T-helper 1 cell treated with Interleukin-12 subunit alpha and Interleukin-12 subunit beta and Interleukin-4 antibody, amounts not matched to agents 30 μg/mL and 1 μg/mL, for 36 hours (primary cell): ENCODE measurements at regions not wholly inside any gene's neighbourhood (a gene's known extent, or its start where the extent isn't known, plus 50 kb on each side); places are given as distances from the start of the nearest gene placed in this dataset.

Experiments used
- H3K27ac Mint-ChIP-seq: one replicate; pipeline ENCODE4 v1.8.0; 2021; ENCODE audit warnings: mild to moderate bottlenecking, mixed read lengths
- H3K27me3 Mint-ChIP-seq: one replicate; pipeline ENCODE4 v1.8.0; 2021; ENCODE audit warnings: low read depth, mixed read lengths
- H3K36me3 Mint-ChIP-seq: one replicate; pipeline ENCODE4 v1.8.0; 2021; ENCODE audit warnings: low read depth, mixed read lengths
- H3K4me1 Mint-ChIP-seq: one replicate; pipeline ENCODE4 v1.8.0; 2021; ENCODE audit warnings: low read depth, mixed read lengths
- H3K4me3 Mint-ChIP-seq: one replicate; pipeline ENCODE4 v1.8.0; 2021; ENCODE audit warnings: mild to moderate bottlenecking, moderate library complexity, mixed read lengths
- H3K9me3 Mint-ChIP-seq: one replicate; pipeline ENCODE4 v1.8.0; 2021; ENCODE audit warnings: mixed read lengths

- Mint-ChIP-seq H3K9me3 (peaks cover 1% of the 10 kb centered on the region), H3K36me3 (no peaks in the 10 kb centered on the region), H3K27me3 (peaks cover 9% of the 10 kb centered on the region), H3K27ac (no peak overlapping the region), H3K4me3 (no peak overlapping the region), H3K4me1 (peaks cover 20% of the 10 kb centered on the region)
Measured at GRCh38 chr10:4473977-4474376, 352.0 kb upstream of the AKR1E2 start.

- no peaks in the 10 kb centered on the region for H3K9me3 Mint-ChIP-seq
- H3K4me3 Mint-ChIP-seq: no peak overlapping the region
- H3K27ac Mint-ChIP-seq: no peak overlapping the region
- H3K4me1 Mint-ChIP-seq: peaks cover 20% of the 10 kb centered on the region
- no peaks in the 10 kb centered on the region for H3K36me3 Mint-ChIP-seq
- peaks cover 17% of the 10 kb centered on the region for H3K27me3 Mint-ChIP-seq
Measured at GRCh38 chr10:4472190-4472904, 353.7 kb upstream of the AKR1E2 start.

GRCh38 chr10:4470231-4470835 is 355.7 kb upstream of the AKR1E2 start:
- Mint-ChIP-seq H3K27me3 (peaks cover 30% of the 10 kb centered on the region), H3K9me3 (no peaks in the 10 kb centered on the region), H3K4me1 (peaks cover 19% of the 10 kb centered on the region), H3K4me3 (no peak overlapping the region), H3K27ac (no peak overlapping the region), H3K36me3 (no peaks in the 10 kb centered on the region)

- no peaks in the 10 kb centered on the region for H3K4me1 Mint-ChIP-seq
- H3K4me3 Mint-ChIP-seq: no peak overlapping the region
- no peaks in the 10 kb centered on the region for H3K36me3 Mint-ChIP-seq
- no peak overlapping the region for H3K27ac Mint-ChIP-seq
- peaks cover 37% of the 10 kb centered on the region for H3K27me3 Mint-ChIP-seq
- no peaks in the 10 kb centered on the region for H3K9me3 Mint-ChIP-seq
Measured at GRCh38 chr10:4467481-4467880, 358.5 kb upstream of the AKR1E2 start.

GRCh38 chr10:4460267-4460666 is 365.7 kb upstream of the AKR1E2 start:
- H3K27me3 Mint-ChIP-seq: peaks cover 17% of the 10 kb centered on the region
- no peaks in the 10 kb centered on the region for H3K9me3 Mint-ChIP-seq
- no peaks in the 10 kb centered on the region for H3K4me1 Mint-ChIP-seq
- no peaks in the 10 kb centered on the region for H3K36me3 Mint-ChIP-seq
- no peak overlapping the region for H3K27ac Mint-ChIP-seq
- no peak overlapping the region for H3K4me3 Mint-ChIP-seq

- Mint-ChIP-seq H3K9me3 (no peaks in the 10 kb centered on the region), H3K27me3 (peaks cover 17% of the 10 kb centered on the region), H3K4me3 (no peak overlapping the region), H3K27ac (no peak overlapping the region), H3K4me1 (no peaks in the 10 kb centered on the region), H3K36me3 (no peaks in the 10 kb centered on the region)
Measured at GRCh38 chr10:4459531-4459930, 366.5 kb upstream of the AKR1E2 start.

- Mint-ChIP-seq H3K36me3 (no peaks in the 10 kb centered on the region), H3K27ac (no peak overlapping the region), H3K4me1 (no peaks in the 10 kb centered on the region), H3K9me3 (no peaks in the 10 kb centered on the region), H3K27me3 (peaks cover 11% of the 10 kb centered on the region), H3K4me3 (no peak overlapping the region)
Measured at GRCh38 chr10:4457597-4457996, 368.4 kb upstream of the AKR1E2 start.

GRCh38 chr10:4456776-4457175 is 369.2 kb upstream of the AKR1E2 start:
- H3K27ac Mint-ChIP-seq: no peak overlapping the region
- H3K4me3 Mint-ChIP-seq: no peak overlapping the region
- H3K4me1 Mint-ChIP-seq: no peaks in the 10 kb centered on the region
- no peaks in the 10 kb centered on the region for H3K9me3 Mint-ChIP-seq
- no peaks in the 10 kb centered on the region for H3K36me3 Mint-ChIP-seq
- H3K27me3 Mint-ChIP-seq: peaks cover 7% of the 10 kb centered on the region

GRCh38 chr10:4456279-4456678 is 369.7 kb upstream of the AKR1E2 start:
- H3K27ac Mint-ChIP-seq: no peak overlapping the region
- H3K36me3 Mint-ChIP-seq: no peaks in the 10 kb centered on the region
- H3K27me3 Mint-ChIP-seq: peaks cover 7% of the 10 kb centered on the region
- no peaks in the 10 kb centered on the region for H3K9me3 Mint-ChIP-seq
- H3K4me3 Mint-ChIP-seq: no peak overlapping the region
- H3K4me1 Mint-ChIP-seq: no peaks in the 10 kb centered on the region

GRCh38 chr10:4453950-4454349 is 372.1 kb upstream of the AKR1E2 start:
- H3K36me3 Mint-ChIP-seq: no peaks in the 10 kb centered on the region
- H3K4me1 Mint-ChIP-seq: peaks cover 2% of the 10 kb centered on the region
- no peaks in the 10 kb centered on the region for H3K9me3 Mint-ChIP-seq
- H3K27ac Mint-ChIP-seq: no peak overlapping the region
- peaks cover 7% of the 10 kb centered on the region for H3K27me3 Mint-ChIP-seq
- no peak overlapping the region for H3K4me3 Mint-ChIP-seq

- Mint-ChIP-seq H3K36me3 (no peaks in the 10 kb centered on the region), H3K9me3 (no peaks in the 10 kb centered on the region), H3K27me3 (peaks cover 8% of the 10 kb centered on the region), H3K4me3 (no peak overlapping the region), H3K4me1 (peaks cover 2% of the 10 kb centered on the region), H3K27ac (no peak overlapping the region)
Measured at GRCh38 chr10:4453276-4453675, 372.7 kb upstream of the AKR1E2 start.

GRCh38 chr10:4450981-4451908 is 374.8 kb upstream of the AKR1E2 start:
- H3K36me3 Mint-ChIP-seq: no peaks in the 10 kb centered on the region
- H3K4me3 Mint-ChIP-seq: no peak overlapping the region
- peaks cover 12% of the 10 kb centered on the region for H3K27me3 Mint-ChIP-seq
- H3K9me3 Mint-ChIP-seq: no peaks in the 10 kb centered on the region
- H3K27ac Mint-ChIP-seq: no peak overlapping the region
- peaks cover 2% of the 10 kb centered on the region for H3K4me1 Mint-ChIP-seq

- no peak overlapping the region for H3K4me3 Mint-ChIP-seq
- no peaks in the 10 kb centered on the region for H3K36me3 Mint-ChIP-seq
- H3K9me3 Mint-ChIP-seq: peaks cover under 1% of the 10 kb centered on the region
- H3K27ac Mint-ChIP-seq: no peak overlapping the region
- peaks cover 2% of the 10 kb centered on the region for H3K4me1 Mint-ChIP-seq
- H3K27me3 Mint-ChIP-seq: peaks cover 6% of the 10 kb centered on the region
Measured at GRCh38 chr10:4450169-4450568, 375.8 kb upstream of the AKR1E2 start.

GRCh38 chr10:4448030-4448429 is 378.0 kb upstream of the AKR1E2 start:
- H3K9me3 Mint-ChIP-seq: peaks cover 3% of the 10 kb centered on the region
- H3K36me3 Mint-ChIP-seq: no peaks in the 10 kb centered on the region
- H3K4me1 Mint-ChIP-seq: peaks cover 2% of the 10 kb centered on the region
- peaks cover 13% of the 10 kb centered on the region for H3K27me3 Mint-ChIP-seq
- H3K27ac Mint-ChIP-seq: no peak overlapping the region
- no peak overlapping the region for H3K4me3 Mint-ChIP-seq

GRCh38 chr10:4443419-4443818 is 382.6 kb upstream of the AKR1E2 start:
- Mint-ChIP-seq H3K4me1 (no peaks in the 10 kb centered on the region), H3K27ac (no peak overlapping the region), H3K27me3 (peaks cover 20% of the 10 kb centered on the region), H3K36me3 (no peaks in the 10 kb centered on the region), H3K9me3 (peaks cover 11% of the 10 kb centered on the region), H3K4me3 (no peak overlapping the region)
